ENCODE measurements at regions not wholly inside any gene's neighbourhood (a gene's known extent, or its start where the extent isn't known, plus 50 kb on each side); places are given as distances from the start of the nearest gene placed in this dataset.
"Not testable (repeated sequence)": the region's sequence is repeated elsewhere in the genome, so short reads cannot be mapped to it uniquely, and the experiment has no call there.

DNA sequence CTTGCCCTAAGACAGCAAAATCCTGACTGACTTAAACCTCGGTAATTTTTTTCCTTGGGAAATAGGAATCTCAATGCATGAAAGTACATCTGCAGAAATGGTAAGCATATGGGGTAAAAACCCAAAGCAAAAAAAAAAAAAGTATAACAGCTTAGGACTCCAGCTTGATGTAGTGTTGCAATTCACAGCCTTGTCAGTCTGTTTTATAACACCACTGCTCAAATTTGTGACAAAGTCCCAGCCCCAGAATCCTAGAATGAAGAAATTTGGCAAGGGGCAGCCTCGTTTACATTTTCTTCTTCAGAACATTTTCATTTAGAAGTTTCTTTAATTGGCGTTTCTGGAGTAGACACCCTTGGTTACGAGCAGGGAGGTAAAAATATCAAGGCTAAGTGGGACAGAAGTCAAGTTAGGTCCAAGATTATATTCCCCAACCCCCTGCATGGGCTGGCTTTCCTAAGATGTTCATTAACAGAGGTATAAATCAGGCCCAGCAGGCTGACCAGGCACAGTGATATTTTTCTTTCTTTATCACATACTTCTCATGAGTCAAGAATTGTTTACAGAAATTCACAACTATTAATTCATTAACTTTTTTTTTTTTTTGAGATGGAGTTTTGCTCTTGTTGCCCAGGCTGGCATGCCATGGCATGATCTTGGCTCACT lies 424.0 kb downstream of the RMST start:
- Histone ChIP-seq H3K36me3 (ENCODE audit: insufficient read depth, low read length) (no peaks in the 10 kb centered on the region), H3K9me3 (ENCODE audit: low read length) (no peaks in the 10 kb centered on the region), H4K20me1 (ENCODE audit: insufficient read depth, low read length) (no peaks in the 10 kb centered on the region), H3K9ac (ENCODE audit: low read length) (no peak overlapping the region), H3F3A (ENCODE audit: insufficient read depth, low read length) (no peaks in the 10 kb centered on the region), H2AFZ (ENCODE audit: low read length) (no peak overlapping the region), H3K4me3 (ENCODE audit: low read depth, low read length, poor library complexity, severe bottlenecking) (no peak overlapping the region), H3K4me2 (ENCODE audit: low read length) (no peak overlapping the region), H3K79me2 (ENCODE audit: insufficient read depth, low read length) (no peaks in the 10 kb centered on the region), H3K9me2 (ENCODE audit: low read depth, low read length) (no peaks in the 10 kb centered on the region), H3K27me3 (ENCODE audit: insufficient read depth, low read length) (no peaks in the 10 kb centered on the region), H3K4me1 (ENCODE audit: insufficient read depth, low read length, severe bottlenecking) (no peaks in the 10 kb centered on the region), H3K27ac (ENCODE audit: low read depth, low read length, poor library complexity, severe bottlenecking) (no peak overlapping the region)
- no peak for TF ChIP-seq EZH2 (IDR thresholded peaks at IDR 0.05; ENCODE audit: borderline replicate concordance, low read length)
- TF ChIP-seq, protein P1, sequence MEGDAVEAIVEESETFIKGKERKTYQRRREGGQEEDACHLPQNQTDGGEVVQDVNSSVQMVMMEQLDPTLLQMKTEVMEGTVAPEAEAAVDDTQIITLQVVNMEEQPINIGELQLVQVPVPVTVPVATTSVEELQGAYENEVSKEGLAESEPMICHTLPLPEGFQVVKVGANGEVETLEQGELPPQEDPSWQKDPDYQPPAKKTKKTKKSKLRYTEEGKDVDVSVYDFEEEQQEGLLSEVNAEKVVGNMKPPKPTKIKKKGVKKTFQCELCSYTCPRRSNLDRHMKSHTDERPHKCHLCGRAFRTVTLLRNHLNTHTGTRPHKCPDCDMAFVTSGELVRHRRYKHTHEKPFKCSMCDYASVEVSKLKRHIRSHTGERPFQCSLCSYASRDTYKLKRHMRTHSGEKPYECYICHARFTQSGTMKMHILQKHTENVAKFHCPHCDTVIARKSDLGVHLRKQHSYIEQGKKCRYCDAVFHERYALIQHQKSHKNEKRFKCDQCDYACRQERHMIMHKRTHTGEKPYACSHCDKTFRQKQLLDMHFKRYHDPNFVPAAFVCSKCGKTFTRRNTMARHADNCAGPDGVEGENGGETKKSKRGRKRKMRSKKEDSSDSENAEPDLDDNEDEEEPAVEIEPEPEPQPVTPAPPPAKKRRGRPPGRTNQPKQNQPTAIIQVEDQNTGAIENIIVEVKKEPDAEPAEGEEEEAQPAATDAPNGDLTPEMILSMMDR (IDR thresholded peaks at IDR 0.05; ENCODE audit: low read length): no peak

DNA sequence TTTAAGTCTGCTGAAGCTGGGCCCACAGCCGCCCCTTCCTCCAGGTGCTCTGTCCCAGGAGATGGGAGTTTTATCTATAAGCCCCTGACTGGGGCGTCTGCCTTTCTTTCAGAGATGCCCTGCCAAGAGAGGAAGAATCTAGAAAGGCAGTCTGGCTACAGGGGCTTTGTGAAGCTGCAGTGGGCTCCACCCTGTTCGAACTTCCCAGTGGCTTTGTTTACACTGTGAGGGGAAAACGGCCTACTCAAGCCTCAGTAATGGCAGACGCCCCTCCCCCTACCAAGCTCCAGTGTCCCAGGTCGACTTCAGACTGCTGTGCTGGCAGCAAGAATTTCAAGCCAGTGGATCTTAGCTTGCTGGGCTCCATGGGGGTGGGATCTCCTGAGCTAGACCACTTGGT lies 435.3 kb downstream of the RMST start:
- H3K9me3 ChIP-seq (ENCODE audit: low read length); H3K9me2 ChIP-seq (ENCODE audit: low read depth, low read length); H3K27me3 ChIP-seq (ENCODE audit: insufficient read depth, low read length); H3K27ac ChIP-seq (ENCODE audit: low read depth, low read length, poor library complexity, severe bottlenecking); H3F3A ChIP-seq (ENCODE audit: insufficient read depth, low read length); H3K4me1 ChIP-seq (ENCODE audit: insufficient read depth, low read length, severe bottlenecking); H3K4me2 ChIP-seq (ENCODE audit: low read length); H3K36me3 ChIP-seq (ENCODE audit: insufficient read depth, low read length); H3K4me3 ChIP-seq (ENCODE audit: low read depth, low read length, poor library complexity, severe bottlenecking); H3K79me2 ChIP-seq (ENCODE audit: insufficient read depth, low read length); H4K20me1 ChIP-seq (ENCODE audit: insufficient read depth, low read length); H3K9ac ChIP-seq (ENCODE audit: low read length); H2AFZ ChIP-seq (ENCODE audit: low read length): not testable (repeated sequence)

DNA sequence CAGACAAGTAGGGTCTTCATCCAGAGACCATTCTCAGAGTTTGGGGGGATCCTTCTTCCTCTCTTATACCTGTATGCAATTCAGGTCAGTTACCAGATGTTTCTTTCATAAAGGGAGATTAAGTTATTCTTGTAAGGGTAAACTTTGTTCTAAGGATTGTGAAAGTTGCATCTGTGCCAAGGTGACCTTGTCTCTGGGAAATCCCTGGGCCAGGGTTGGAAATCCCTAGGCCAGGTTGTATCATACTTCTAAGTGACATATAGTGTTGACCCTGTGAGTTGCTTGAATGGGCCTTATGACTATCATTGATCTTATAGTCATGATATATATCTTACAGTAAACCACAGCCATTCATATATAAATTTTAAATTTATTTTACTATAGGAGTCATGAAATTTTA lies 436.9 kb downstream of the RMST start:
- Histone ChIP-seq H2AFZ (ENCODE audit: low read length) (no peak overlapping the region), H3F3A (ENCODE audit: insufficient read depth, low read length) (no peaks in the 10 kb centered on the region), H3K4me2 (ENCODE audit: low read length) (no peak overlapping the region), H3K27ac (ENCODE audit: low read depth, low read length, poor library complexity, severe bottlenecking) (no peak overlapping the region), H3K36me3 (ENCODE audit: insufficient read depth, low read length) (no peaks in the 10 kb centered on the region), H3K9me3 (ENCODE audit: low read length) (no peaks in the 10 kb centered on the region), H3K27me3 (ENCODE audit: insufficient read depth, low read length) (no peaks in the 10 kb centered on the region), H3K4me3 (ENCODE audit: low read depth, low read length, poor library complexity, severe bottlenecking) (no peak overlapping the region), H3K4me1 (ENCODE audit: insufficient read depth, low read length, severe bottlenecking) (no peaks in the 10 kb centered on the region), H3K79me2 (ENCODE audit: insufficient read depth, low read length) (no peaks in the 10 kb centered on the region), H4K20me1 (ENCODE audit: insufficient read depth, low read length) (no peaks in the 10 kb centered on the region), H3K9me2 (ENCODE audit: low read depth, low read length) (no peaks in the 10 kb centered on the region), H3K9ac (ENCODE audit: low read length) (no peak overlapping the region)
- no peak for TF ChIP-seq EZH2 (IDR thresholded peaks at IDR 0.05; ENCODE audit: borderline replicate concordance, low read length)
- TF ChIP-seq, protein P1 (IDR thresholded peaks at IDR 0.05; ENCODE audit: low read length): no peak

DNA sequence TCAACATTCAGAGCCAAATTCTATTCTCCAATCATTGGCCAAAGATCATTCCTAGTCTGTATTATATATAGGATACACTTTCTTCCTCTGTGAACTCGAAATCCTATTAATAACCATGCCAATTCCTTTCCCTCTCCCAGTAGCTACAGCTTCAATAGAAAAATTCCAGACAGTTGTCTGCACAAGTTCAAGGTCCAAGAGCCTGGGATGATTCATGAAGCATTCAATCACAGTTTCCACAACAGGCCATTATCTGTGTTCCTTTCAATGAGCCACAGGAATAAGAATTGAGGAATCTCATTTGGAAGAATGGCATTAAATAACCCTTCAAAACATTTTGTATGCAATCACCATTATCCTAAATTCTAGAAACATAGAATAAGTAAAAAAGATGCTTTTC lies 437.4 kb downstream of the RMST start:
- no peak overlapping the region for H2AFZ ChIP-seq (ENCODE audit: low read length)
- no peaks in the 10 kb centered on the region for H3K79me2 ChIP-seq (ENCODE audit: insufficient read depth, low read length)
- H3K9me3 ChIP-seq (ENCODE audit: low read length): no peaks in the 10 kb centered on the region
- TF ChIP-seq, protein P1 (IDR thresholded peaks at IDR 0.05; ENCODE audit: low read length): no peak
- TF ChIP-seq EZH2 (IDR thresholded peaks at IDR 0.05; ENCODE audit: borderline replicate concordance, low read length): no peak
- no peak overlapping the region for H3K27ac ChIP-seq (ENCODE audit: low read depth, low read length, poor library complexity, severe bottlenecking)
- H3F3A ChIP-seq (ENCODE audit: insufficient read depth, low read length): no peaks in the 10 kb centered on the region
- no peaks in the 10 kb centered on the region for H3K4me1 ChIP-seq (ENCODE audit: insufficient read depth, low read length, severe bottlenecking)
- H3K9ac ChIP-seq (ENCODE audit: low read length): no peak overlapping the region
- H3K36me3 ChIP-seq (ENCODE audit: insufficient read depth, low read length): no peaks in the 10 kb centered on the region
- H4K20me1 ChIP-seq (ENCODE audit: insufficient read depth, low read length): no peaks in the 10 kb centered on the region
- no peaks in the 10 kb centered on the region for H3K27me3 ChIP-seq (ENCODE audit: insufficient read depth, low read length)
- no peak overlapping the region for H3K4me3 ChIP-seq (ENCODE audit: low read depth, low read length, poor library complexity, severe bottlenecking)
- H3K4me2 ChIP-seq (ENCODE audit: low read length): no peak overlapping the region
- H3K9me2 ChIP-seq (ENCODE audit: low read depth, low read length): no peaks in the 10 kb centered on the region
